ENCODE measurements at regions not wholly inside any gene's neighbourhood (a gene's known extent, or its start where the extent isn't known, plus 50 kb on each side); places are given as distances from the start of the nearest gene placed in this dataset.

DNA sequence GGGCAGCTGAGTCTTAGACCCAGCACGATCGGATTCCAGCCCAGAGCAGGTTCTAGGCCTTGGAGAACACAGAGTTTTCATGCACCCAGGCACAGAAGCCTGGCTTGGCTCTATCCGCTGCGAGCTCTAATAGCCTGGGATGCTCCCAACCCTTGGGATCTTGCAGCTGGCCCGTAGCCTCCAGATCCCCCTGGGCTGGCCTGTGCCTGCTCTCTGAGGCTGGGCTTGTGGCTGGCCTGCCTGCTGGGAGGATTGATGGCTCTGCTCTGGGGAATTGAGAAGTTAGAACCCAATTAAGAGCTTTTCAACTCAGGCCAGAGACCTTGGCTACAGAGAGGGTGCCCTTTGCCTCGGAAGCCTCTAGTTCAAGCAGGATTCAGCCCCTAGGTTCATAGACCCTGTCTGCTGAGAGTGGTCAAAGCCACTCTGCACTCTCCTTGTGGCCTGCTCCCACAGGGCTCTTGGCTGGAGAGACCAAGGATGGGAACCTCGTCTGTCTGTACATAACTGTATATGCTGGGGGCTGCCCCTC lies 64.4 kb downstream of the MAGEF1 start:
- TF ChIP-seq CHD1 (IDR thresholded peaks at IDR 0.05; ENCODE audit: low read depth, low read length) (no peak), RCOR1 (IDR thresholded peaks at IDR 0.05; ENCODE audit: insufficient replicate concordance, low read length) (no peak), BHLHE40 (IDR thresholded peaks at IDR 0.05; ENCODE audit: low read depth, low read length) (no peak), MXI1 (IDR thresholded peaks at IDR 0.05; ENCODE audit: borderline replicate concordance, low read depth, low read length) (no peak), RFX5 (IDR thresholded peaks at IDR 0.05; ENCODE audit: low read depth, low read length) (no peak), POLR2A (IDR thresholded peaks at IDR 0.05; ENCODE audit: low read depth, low read length) (no peak), CEBPB (IDR thresholded peaks at IDR 0.05; ENCODE audit: low read depth, low read length) (no peak), FOS (IDR thresholded peaks at IDR 0.05; ENCODE audit: low read depth, low read length) (no peak), MAFK (IDR thresholded peaks at IDR 0.05; ENCODE audit: low read depth, low read length) (no peak), MAZ (IDR thresholded peaks at IDR 0.05; ENCODE audit: borderline replicate concordance, low read depth, low read length) (no peak), RAD21 (IDR thresholded peaks at IDR 0.05; ENCODE audit: low read length) (no peak), NFE2L2 (IDR thresholded peaks at IDR 0.05; ENCODE audit: low read depth, low read length) (no peak), SMC3 (IDR thresholded peaks at IDR 0.05; ENCODE audit: low read depth, low read length) (no peak)
- TF ChIP-seq, protein P1, sequence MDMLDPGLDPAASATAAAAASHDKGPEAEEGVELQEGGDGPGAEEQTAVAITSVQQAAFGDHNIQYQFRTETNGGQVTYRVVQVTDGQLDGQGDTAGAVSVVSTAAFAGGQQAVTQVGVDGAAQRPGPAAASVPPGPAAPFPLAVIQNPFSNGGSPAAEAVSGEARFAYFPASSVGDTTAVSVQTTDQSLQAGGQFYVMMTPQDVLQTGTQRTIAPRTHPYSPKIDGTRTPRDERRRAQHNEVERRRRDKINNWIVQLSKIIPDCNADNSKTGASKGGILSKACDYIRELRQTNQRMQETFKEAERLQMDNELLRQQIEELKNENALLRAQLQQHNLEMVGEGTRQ (IDR thresholded peaks at IDR 0.05; ENCODE audit: low read depth, low read length) = no peak
- TF ChIP-seq, protein P2, sequence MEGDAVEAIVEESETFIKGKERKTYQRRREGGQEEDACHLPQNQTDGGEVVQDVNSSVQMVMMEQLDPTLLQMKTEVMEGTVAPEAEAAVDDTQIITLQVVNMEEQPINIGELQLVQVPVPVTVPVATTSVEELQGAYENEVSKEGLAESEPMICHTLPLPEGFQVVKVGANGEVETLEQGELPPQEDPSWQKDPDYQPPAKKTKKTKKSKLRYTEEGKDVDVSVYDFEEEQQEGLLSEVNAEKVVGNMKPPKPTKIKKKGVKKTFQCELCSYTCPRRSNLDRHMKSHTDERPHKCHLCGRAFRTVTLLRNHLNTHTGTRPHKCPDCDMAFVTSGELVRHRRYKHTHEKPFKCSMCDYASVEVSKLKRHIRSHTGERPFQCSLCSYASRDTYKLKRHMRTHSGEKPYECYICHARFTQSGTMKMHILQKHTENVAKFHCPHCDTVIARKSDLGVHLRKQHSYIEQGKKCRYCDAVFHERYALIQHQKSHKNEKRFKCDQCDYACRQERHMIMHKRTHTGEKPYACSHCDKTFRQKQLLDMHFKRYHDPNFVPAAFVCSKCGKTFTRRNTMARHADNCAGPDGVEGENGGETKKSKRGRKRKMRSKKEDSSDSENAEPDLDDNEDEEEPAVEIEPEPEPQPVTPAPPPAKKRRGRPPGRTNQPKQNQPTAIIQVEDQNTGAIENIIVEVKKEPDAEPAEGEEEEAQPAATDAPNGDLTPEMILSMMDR (conservative IDR thresholded peaks at IDR 0.05; ENCODE audit: low read depth, low read length) = no peak
- TF ChIP-seq, protein P3, sequence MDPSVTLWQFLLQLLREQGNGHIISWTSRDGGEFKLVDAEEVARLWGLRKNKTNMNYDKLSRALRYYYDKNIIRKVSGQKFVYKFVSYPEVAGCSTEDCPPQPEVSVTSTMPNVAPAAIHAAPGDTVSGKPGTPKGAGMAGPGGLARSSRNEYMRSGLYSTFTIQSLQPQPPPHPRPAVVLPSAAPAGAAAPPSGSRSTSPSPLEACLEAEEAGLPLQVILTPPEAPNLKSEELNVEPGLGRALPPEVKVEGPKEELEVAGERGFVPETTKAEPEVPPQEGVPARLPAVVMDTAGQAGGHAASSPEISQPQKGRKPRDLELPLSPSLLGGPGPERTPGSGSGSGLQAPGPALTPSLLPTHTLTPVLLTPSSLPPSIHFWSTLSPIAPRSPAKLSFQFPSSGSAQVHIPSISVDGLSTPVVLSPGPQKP (IDR thresholded peaks at IDR 0.05; ENCODE audit: borderline replicate concordance, low read depth, low read length) = no peak
- Histone ChIP-seq H3K18ac (ENCODE audit: low read depth, low read length) (no peak overlapping the region), H4K8ac (ENCODE audit: low read depth in 2 of 2, low read length in 2 of 2) (no peak overlapping the region), H2AK9ac (replicated peaks; ENCODE audit: low read depth, low read length, poor library complexity) (no peak overlapping the region), H2BK5ac (ENCODE audit: low read depth, low read length, poor library complexity, severe bottlenecking) (no peak overlapping the region), H2BK120ac (ENCODE audit: low read depth, low read length) (no peak overlapping the region), H3K9me3 (ENCODE audit: control insufficient read depth, insufficient read depth, low read length) (no peaks in the 10 kb centered on the region), H3K27ac (ENCODE audit: insufficient read depth, low read length) (no peak overlapping the region), H2BK20ac (ENCODE audit: low read depth, low read length) (no peak overlapping the region), H2AFZ (replicated peaks; ENCODE audit: low read length, poor library complexity) (no peak overlapping the region), H3K79me1 (ENCODE audit: low read depth in 1 of 2, low read length in 2 of 2) (no peaks in the 10 kb centered on the region), H3K4ac (ENCODE audit: low read depth, low read length) (no peak overlapping the region), H3K27me3 (ENCODE audit: control insufficient read depth, insufficient read depth, low read length) (peaks cover 37% of the 10 kb centered on the region), H3K56ac (ENCODE audit: extremely low read depth, insufficient read depth, low read length) (no peak overlapping the region), H4K5ac (ENCODE audit: low read depth, low read length) (no peak overlapping the region), H4K20me1 (ENCODE audit: insufficient read depth, low read length) (no peaks in the 10 kb centered on the region), H4K91ac (ENCODE audit: insufficient read depth, low read depth, low read length) (no peak overlapping the region), H3K23ac (ENCODE audit: low read depth, low read length) (no peak overlapping the region), H3K4me3 (ENCODE audit: insufficient read depth, low read depth, low read length) (no peak overlapping the region), H2AK5ac (ENCODE audit: low read depth, low read length) (no peak overlapping the region), H3K9ac (ENCODE audit: low read depth, low read length) (no peak overlapping the region), H2BK15ac (ENCODE audit: low read depth, low read length) (no peak overlapping the region), H3K36me3 (ENCODE audit: control insufficient read depth, insufficient read depth, low read length) (no peaks in the 10 kb centered on the region), H3K9me1 (ENCODE audit: insufficient read depth, low read length) (peaks cover 3% of the 10 kb centered on the region; the same call in 1 of the 2 replicates), H3K4me2 (ENCODE audit: low read depth, low read length) (no peak overlapping the region), H3K4me1 (ENCODE audit: control insufficient read depth, insufficient read depth, low read length) (no peaks in the 10 kb centered on the region; the same call in 1 of the 2 replicates), H3K14ac (replicated peaks; ENCODE audit: low read depth, low read length) (no peak overlapping the region)
- WGBS, 2 experiments (ENCODE audit: extremely low coverage in 2 of 2, insufficient read length in 1 of 2) = 100% methylated on average over 2 of the region's 7 CpGs; no CpG with 5 or more reads in 1 of the 2 experiments
- BruUV-seq (replicated peaks) = no TSS peak
- dilution Hi-C loops (cut with HindIII; ENCODE audit: low sequenced_read_pairs, unreplicated experiment) (no loop called here), intact Hi-C loops (cut with micrococcal nuclease) (no loop called here), in situ Hi-C loops (cut with MboI; ENCODE audit: low sequenced_read_pairs) (no loop called here)
- ATAC-seq (ENCODE audit: low read depth) (no peak), DNase-seq (no peak)
- POLR2A ChIA-PET (ENCODE audit: unreplicated experiment) = no interaction called here
- CTCF ChIA-PET = interaction anchor here (0.7 kb wide), 1 partner anchor 166 kb away, joined by 3 read pairs; no protein-coding TSS in a partner anchor

Data from IMR-90 (cell line).